Keratinocyte (primary cell): ENCODE measurements at regions not wholly inside any gene's neighbourhood (a gene's known extent, or its start where the extent isn't known, plus 50 kb on each side); places are given as distances from the start of the nearest gene placed in this dataset.

Experiments
- DNase-seq: peaks from one replicate; pipeline ENCODE4 v3.0.0-alpha.2; 2011; ENCODE audit warnings: low read depth, missing footprints, low spot score
- FAIRE-seq: peaks from 2 replicates; lab custom pipeline; 2011; peaks lifted over from hg19 to GRCh38; lab: Jason Lieb, UNC
- H2AFZ ChIP-seq: 2 replicates; pipeline ENCODE4 v1.6.0; 2012; ENCODE audit warnings: low read length, control low read depth, inconsistent platforms; ENCODE audit not compliant: control insufficient read depth
- H3K27ac ChIP-seq: 2 replicates; pipeline ENCODE4 v1.5.1; 2011; ENCODE audit warnings: low read length; ENCODE audit not compliant: control insufficient read depth, insufficient read depth
- H3K27me3 ChIP-seq: 3 replicates; pipeline ENCODE4 v1.6.0; 2011; ENCODE audit warnings: low read length; ENCODE audit not compliant: control insufficient read depth, insufficient read depth; ENCODE audit errors: extremely low read depth
- H3K36me3 ChIP-seq, 2 experiments: 2 replicates in 1 of 2; 3 replicates in 1 of 2; pipeline ENCODE4 v1.5.1; 2011; ENCODE audit warnings: low read length in 2 of 2, mild to moderate bottlenecking in 1 of 2; ENCODE audit not compliant: control insufficient read depth in 2 of 2, insufficient read depth in 2 of 2; ENCODE audit errors: extremely low read depth in 1 of 2
- H3K4me1 ChIP-seq: 3 replicates; pipeline ENCODE4 v1.5.1; 2011; ENCODE audit warnings: low read length; ENCODE audit not compliant: control insufficient read depth, insufficient read depth; ENCODE audit errors: extremely low read depth
- H3K4me2 ChIP-seq: 3 replicates; pipeline ENCODE4 v1.6.0; 2011; ENCODE audit warnings: low read depth, low read length; ENCODE audit not compliant: control insufficient read depth, insufficient read depth; ENCODE audit errors: extremely low read depth
- H3K4me3 ChIP-seq, 3 experiments: fragments of 200-600 bp in 1 of 3; sonication (generic) in 1 of 3; 2 replicates in 2 of 3; 3 replicates in 1 of 3; pipeline ENCODE4 v1.5.1; 2011 to 2016; ENCODE audit warnings: low read length in 3 of 3, mild to moderate bottlenecking in 3 of 3, control low read depth in 2 of 3, inconsistent platforms in 1 of 3, low read depth in 1 of 3, mixed read lengths in 1 of 3, mixed run types in 1 of 3, moderate library complexity in 1 of 3; ENCODE audit not compliant: control insufficient read depth in 2 of 3, insufficient read depth in 2 of 3; ENCODE audit errors: extremely low read depth in 1 of 3
- H3K79me2 ChIP-seq: 2 replicates; pipeline ENCODE4 v1.6.0; 2012; ENCODE audit warnings: low read length; ENCODE audit not compliant: control insufficient read depth, insufficient read depth
- H3K9ac ChIP-seq: 3 replicates; pipeline ENCODE4 v1.6.0; 2011; ENCODE audit warnings: low read length; ENCODE audit not compliant: control insufficient read depth, insufficient read depth; ENCODE audit errors: extremely low read depth
- H3K9me1 ChIP-seq: 3 replicates; pipeline ENCODE4 v1.6.0; 2011; ENCODE audit warnings: low read length; ENCODE audit not compliant: control insufficient read depth, insufficient read depth; ENCODE audit errors: extremely low read depth
- H3K9me3 ChIP-seq: 2 replicates; pipeline ENCODE4 v1.5.1; 2012; ENCODE audit warnings: low read depth, low read length; ENCODE audit not compliant: control insufficient read depth
- H4K20me1 ChIP-seq: 3 replicates; pipeline ENCODE4 v1.6.0; 2011; ENCODE audit warnings: low read length; ENCODE audit not compliant: control insufficient read depth, insufficient read depth; ENCODE audit errors: extremely low read depth
- EZH2 ChIP-seq: IDR thresholded peaks from one replicate; pipeline ENCODE4 v1.6.1; 2012; ENCODE audit warnings: inconsistent platforms, mild to moderate bottlenecking, low read length, moderate library complexity
- dilution Hi-C: fragments of 300-500 bp; cut with MboI; formaldehyde crosslinking; loops from one replicate; pipeline ENCODE4 v1.7.0; 2020; ENCODE audit warnings: low sequenced_read_pairs; ENCODE audit not compliant: extremely low pct_ligation_motif_present
- TF ChIP-seq, protein P1 (sequence below), 3 experiments: IDR thresholded peaks in 1 of 3; conservative IDR thresholded peaks in 1 of 3; optimal IDR thresholded peaks in 1 of 3; 2 replicates in 2 of 3; 3 replicates in 1 of 3; pipeline versions ENCODE3 to v1.5.1; 2011; ENCODE audit warnings: low read length in 3 of 3, mild to moderate bottlenecking in 3 of 3, moderate library complexity in 2 of 3, control low read depth in 1 of 3, inconsistent platforms in 1 of 3; ENCODE audit not compliant: insufficient read depth in 2 of 3; ENCODE audit errors: extremely low read depth in 1 of 3

GRCh38 chr6:137625100-137625661 is 131.0 kb upstream of the OLIG3 start:
- Histone ChIP-seq H3K36me3 (no peaks in the 10 kb centered on the region), H3K4me1 (no peaks in the 10 kb centered on the region), H3K27me3 (no peaks in the 10 kb centered on the region), H4K20me1 (no peaks in the 10 kb centered on the region), H3K4me2 (no peak overlapping the region), H2AFZ (no peak overlapping the region), H3K4me3 (no peak overlapping the region), H3K9ac (no peak overlapping the region), H3K27ac (no peak overlapping the region), H3K79me2 (no peaks in the 10 kb centered on the region), H3K9me3 (no peaks in the 10 kb centered on the region), H3K9me1 (no peaks in the 10 kb centered on the region)
- DNase-seq, result no peak
- FAIRE-seq, result no peak
- dilution Hi-C loops, result no loop called here
- TF ChIP-seq, protein P1, sequence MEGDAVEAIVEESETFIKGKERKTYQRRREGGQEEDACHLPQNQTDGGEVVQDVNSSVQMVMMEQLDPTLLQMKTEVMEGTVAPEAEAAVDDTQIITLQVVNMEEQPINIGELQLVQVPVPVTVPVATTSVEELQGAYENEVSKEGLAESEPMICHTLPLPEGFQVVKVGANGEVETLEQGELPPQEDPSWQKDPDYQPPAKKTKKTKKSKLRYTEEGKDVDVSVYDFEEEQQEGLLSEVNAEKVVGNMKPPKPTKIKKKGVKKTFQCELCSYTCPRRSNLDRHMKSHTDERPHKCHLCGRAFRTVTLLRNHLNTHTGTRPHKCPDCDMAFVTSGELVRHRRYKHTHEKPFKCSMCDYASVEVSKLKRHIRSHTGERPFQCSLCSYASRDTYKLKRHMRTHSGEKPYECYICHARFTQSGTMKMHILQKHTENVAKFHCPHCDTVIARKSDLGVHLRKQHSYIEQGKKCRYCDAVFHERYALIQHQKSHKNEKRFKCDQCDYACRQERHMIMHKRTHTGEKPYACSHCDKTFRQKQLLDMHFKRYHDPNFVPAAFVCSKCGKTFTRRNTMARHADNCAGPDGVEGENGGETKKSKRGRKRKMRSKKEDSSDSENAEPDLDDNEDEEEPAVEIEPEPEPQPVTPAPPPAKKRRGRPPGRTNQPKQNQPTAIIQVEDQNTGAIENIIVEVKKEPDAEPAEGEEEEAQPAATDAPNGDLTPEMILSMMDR (optimal IDR thresholded peaks at IDR 0.05 in 1 of 3, IDR thresholded peaks at IDR 0.05 in 1 of 3, conservative IDR thresholded peaks at IDR 0.05 in 1 of 3; ENCODE audit: extremely low read depth in 1 of 3, insufficient read depth in 2 of 3, low read length in 3 of 3), result no peak
- TF ChIP-seq EZH2, result no peak

DNA sequence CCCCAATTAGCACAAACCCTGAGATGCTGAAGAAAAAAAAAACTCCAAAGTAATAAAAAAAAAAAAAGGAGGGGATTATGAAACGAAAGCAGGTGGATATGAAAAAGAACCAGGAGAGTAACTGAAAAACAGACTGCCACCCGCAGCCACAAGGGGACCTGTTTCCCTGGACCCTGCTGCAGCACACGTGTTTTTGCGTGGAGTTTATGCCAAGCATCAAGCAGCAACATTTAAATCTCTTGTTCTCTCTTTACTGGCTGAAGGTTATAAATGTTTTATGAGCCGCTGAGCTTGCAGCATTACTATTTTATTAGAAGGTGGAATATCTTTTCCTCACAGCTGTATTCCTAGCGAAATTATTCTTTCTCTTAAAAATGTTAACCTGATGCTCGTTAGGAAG is 131.6 kb upstream of the OLIG3 start:
- no peak overlapping the region for H2AFZ ChIP-seq
- no peaks in the 10 kb centered on the region for H4K20me1 ChIP-seq
- no peaks in the 10 kb centered on the region for H3K4me1 ChIP-seq
- H3K27me3 ChIP-seq, result no peaks in the 10 kb centered on the region
- H3K9ac ChIP-seq, result no peak overlapping the region
- dilution Hi-C loops, result no loop called here
- no peak overlapping the region for H3K27ac ChIP-seq
- DNase-seq, result no peak
- no peaks in the 10 kb centered on the region for H3K79me2 ChIP-seq
- no peaks in the 10 kb centered on the region for H3K36me3 ChIP-seq
- H3K4me2 ChIP-seq, result no peak overlapping the region
- H3K9me1 ChIP-seq, result no peaks in the 10 kb centered on the region
- TF ChIP-seq, protein P1 (optimal IDR thresholded peaks at IDR 0.05 in 1 of 3, IDR thresholded peaks at IDR 0.05 in 1 of 3, conservative IDR thresholded peaks at IDR 0.05 in 1 of 3; ENCODE audit: extremely low read depth in 1 of 3, insufficient read depth in 2 of 3, low read length in 3 of 3), result no peak
- no peak for TF ChIP-seq EZH2
- no peak for FAIRE-seq
- H3K9me3 ChIP-seq, result no peaks in the 10 kb centered on the region
- no peak overlapping the region for H3K4me3 ChIP-seq
